HUES48 (cell line): ENCODE measurements at regions not wholly inside any gene's neighbourhood (a gene's known extent, or its start where the extent isn't known, plus 50 kb on each side); places are given as distances from the start of the nearest gene placed in this dataset.

ENCODE experiments used
- H3K27ac ChIP-seq: one replicate; pipeline ENCODE4 v1.7.0; 2013; ENCODE audit warnings: low read depth, low read length, inconsistent platforms
- H3K27me3 ChIP-seq: 2 replicates; pipeline ENCODE4 v1.6.1; 2013; ENCODE audit warnings: mild to moderate bottlenecking, low read length; ENCODE audit not compliant: control insufficient read depth, insufficient read depth
- H3K36me3 ChIP-seq: 2 replicates; pipeline ENCODE4 v1.6.1; 2013; ENCODE audit warnings: low read length; ENCODE audit not compliant: control insufficient read depth, insufficient read depth
- H3K4me1 ChIP-seq: 2 replicates; pipeline ENCODE4 v1.6.1; 2013; ENCODE audit warnings: mild to moderate bottlenecking, low read length; ENCODE audit not compliant: control insufficient read depth, insufficient read depth
- H3K4me3 ChIP-seq: 2 replicates; pipeline ENCODE4 v1.5.1; 2013; ENCODE audit warnings: mild to moderate bottlenecking, low read depth, low read length
- H3K9ac ChIP-seq: 2 replicates; pipeline ENCODE4 v1.6.1; 2013; ENCODE audit warnings: mild to moderate bottlenecking, low read depth, low read length, moderate library complexity
- H3K9me3 ChIP-seq: 2 replicates; pipeline ENCODE4 v1.6.1; 2013; ENCODE audit warnings: low read length; ENCODE audit not compliant: control insufficient read depth, insufficient read depth

GRCh38 chr4:79650217-79650616 is 242.2 kb upstream of the GK2 start:
- Histone ChIP-seq H3K9me3 (no peaks in the 10 kb centered on the region), H3K4me1 (peaks cover 57% of the 10 kb centered on the region), H3K9ac (no peak overlapping the region; the same call in 1 of the 2 replicates), H3K4me3 (no peak overlapping the region), H3K27me3 (no peaks in the 10 kb centered on the region), H3K27ac (peak overlapping the region; percentile 96), H3K36me3 (no peaks in the 10 kb centered on the region)

- Histone ChIP-seq H3K36me3 (no peaks in the 10 kb centered on the region), H3K27ac (peak overlapping the region; percentile 67), H3K27me3 (no peaks in the 10 kb centered on the region), H3K9me3 (no peaks in the 10 kb centered on the region), H3K9ac (no peak overlapping the region), H3K4me1 (peaks cover 29% of the 10 kb centered on the region), H3K4me3 (no peak overlapping the region)
Measured at GRCh38 chr4:79645942-79646341, 237.9 kb upstream of the GK2 start.

GRCh38 chr4:79638735-79639134 is 230.7 kb upstream of the GK2 start:
- Histone ChIP-seq H3K27me3 (no peaks in the 10 kb centered on the region), H3K9ac (no peak overlapping the region), H3K4me1 (peaks cover 9% of the 10 kb centered on the region; the same call in 1 of the 2 replicates), H3K36me3 (no peaks in the 10 kb centered on the region), H3K9me3 (no peaks in the 10 kb centered on the region), H3K4me3 (no peak overlapping the region), H3K27ac (no peak overlapping the region)

GRCh38 chr4:79636991-79637390 is 229.0 kb upstream of the GK2 start:
- H3K9me3 ChIP-seq = no peaks in the 10 kb centered on the region
- no peak overlapping the region for H3K4me3 ChIP-seq
- H3K9ac ChIP-seq = no peak overlapping the region
- no peaks in the 10 kb centered on the region for H3K27me3 ChIP-seq
- H3K4me1 ChIP-seq = peaks cover 9% of the 10 kb centered on the region; the same call in 1 of the 2 replicates
- no peak overlapping the region for H3K27ac ChIP-seq
- no peaks in the 10 kb centered on the region for H3K36me3 ChIP-seq

- no peaks in the 10 kb centered on the region for H3K36me3 ChIP-seq
- H3K27ac ChIP-seq = no peak overlapping the region
- no peak overlapping the region for H3K4me3 ChIP-seq
- H3K27me3 ChIP-seq = no peaks in the 10 kb centered on the region
- H3K9ac ChIP-seq = no peak overlapping the region
- no peaks in the 10 kb centered on the region for H3K9me3 ChIP-seq
- peaks cover 25% of the 10 kb centered on the region for H3K4me1 ChIP-seq
Measured at GRCh38 chr4:79634111-79634510, 226.1 kb upstream of the GK2 start.

GRCh38 chr4:79632114-79632513 is 224.1 kb upstream of the GK2 start:
- no peak overlapping the region for H3K27ac ChIP-seq

GRCh38 chr4:79626611-79627010 is 218.6 kb upstream of the GK2 start:
- Histone ChIP-seq H3K9ac (no peak overlapping the region), H3K27ac (no peak overlapping the region), H3K36me3 (no peaks in the 10 kb centered on the region), H3K4me3 (no peak overlapping the region), H3K9me3 (no peaks in the 10 kb centered on the region), H3K27me3 (no peaks in the 10 kb centered on the region), H3K4me1 (peaks cover 19% of the 10 kb centered on the region; the same call in 1 of the 2 replicates)

More at GRCh38 chr4:79632114-79632513, 224.1 kb upstream of the GK2 start:
- no peak overlapping the region for H3K9ac ChIP-seq
- peaks cover 20% of the 10 kb centered on the region for H3K4me1 ChIP-seq
- H3K4me3 ChIP-seq = no peak overlapping the region
- H3K27me3 ChIP-seq = no peaks in the 10 kb centered on the region
- no peaks in the 10 kb centered on the region for H3K9me3 ChIP-seq
- H3K36me3 ChIP-seq = no peaks in the 10 kb centered on the region

- Histone ChIP-seq H3K27me3 (no peaks in the 10 kb centered on the region), H3K4me1 (peaks cover 16% of the 10 kb centered on the region; the same call in 1 of the 2 replicates), H3K9ac (no peak overlapping the region), H3K9me3 (no peaks in the 10 kb centered on the region), H3K27ac (no peak overlapping the region), H3K36me3 (no peaks in the 10 kb centered on the region), H3K4me3 (no peak overlapping the region)
Measured at GRCh38 chr4:79626101-79626500, 218.1 kb upstream of the GK2 start.

- Histone ChIP-seq H3K27ac (no peak overlapping the region), H3K27me3 (no peaks in the 10 kb centered on the region), H3K4me1 (peaks cover 13% of the 10 kb centered on the region; the same call in 1 of the 2 replicates), H3K9me3 (no peaks in the 10 kb centered on the region), H3K4me3 (no peak overlapping the region), H3K9ac (no peak overlapping the region), H3K36me3 (no peaks in the 10 kb centered on the region)
Measured at GRCh38 chr4:79625361-79625760, 217.3 kb upstream of the GK2 start.

- Histone ChIP-seq H3K27me3 (no peaks in the 10 kb centered on the region), H3K36me3 (no peaks in the 10 kb centered on the region), H3K9me3 (no peaks in the 10 kb centered on the region), H3K27ac (no peak overlapping the region), H3K4me1 (peaks cover 7% of the 10 kb centered on the region; the same call in 1 of the 2 replicates), H3K4me3 (no peak overlapping the region), H3K9ac (no peak overlapping the region)
Measured at GRCh38 chr4:79623021-79623870, 215.2 kb upstream of the GK2 start.

- Histone ChIP-seq H3K27ac (no peak overlapping the region), H3K36me3 (no peaks in the 10 kb centered on the region), H3K27me3 (no peaks in the 10 kb centered on the region), H3K4me3 (no peak overlapping the region), H3K9me3 (no peaks in the 10 kb centered on the region), H3K4me1 (peaks cover 7% of the 10 kb centered on the region; the same call in 1 of the 2 replicates), H3K9ac (no peak overlapping the region)
Measured at GRCh38 chr4:79621061-79621460, 213.0 kb upstream of the GK2 start.
